ENCODE measurements at regions not wholly inside any gene's neighbourhood (a gene's known extent, or its start where the extent isn't known, plus 50 kb on each side); places are given as distances from the start of the nearest gene placed in this dataset.

DNA sequence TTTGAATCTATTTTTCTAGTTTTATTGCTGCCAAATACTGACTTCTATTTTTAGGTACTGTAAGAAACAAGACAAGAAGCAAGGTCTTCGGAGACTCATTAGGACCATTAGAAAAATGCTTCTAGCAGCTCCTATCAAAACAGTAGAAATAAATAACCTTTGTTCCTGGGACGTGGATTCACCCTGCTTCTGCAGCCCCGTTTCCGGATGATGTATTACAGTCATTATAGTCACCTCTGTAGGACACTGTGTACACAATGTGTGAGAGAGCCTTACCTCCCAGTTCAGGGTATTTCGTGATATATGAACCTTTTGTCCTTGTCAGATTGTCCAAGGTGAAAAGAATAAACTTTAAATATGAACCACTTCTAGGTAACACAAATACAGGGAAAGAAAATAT, 484.0 kb upstream of the TECRL start:
- H3K27me3 Mint-ChIP-seq (ENCODE audit: low read depth): no peaks in the 10 kb centered on the region
- ATAC-seq (no peak), DNase-seq (ENCODE audit: low spot score) (no peak)
- peaks cover 25% of the 10 kb centered on the region for H3K4me1 Mint-ChIP-seq
- CTCF ChIA-PET: no interaction called here
- no peaks in the 10 kb centered on the region for H3K9me3 Mint-ChIP-seq
- H3K36me3 Mint-ChIP-seq: no peaks in the 10 kb centered on the region
- no peak overlapping the region for H3K4me3 Mint-ChIP-seq
- TF ChIP-seq, protein P1, sequence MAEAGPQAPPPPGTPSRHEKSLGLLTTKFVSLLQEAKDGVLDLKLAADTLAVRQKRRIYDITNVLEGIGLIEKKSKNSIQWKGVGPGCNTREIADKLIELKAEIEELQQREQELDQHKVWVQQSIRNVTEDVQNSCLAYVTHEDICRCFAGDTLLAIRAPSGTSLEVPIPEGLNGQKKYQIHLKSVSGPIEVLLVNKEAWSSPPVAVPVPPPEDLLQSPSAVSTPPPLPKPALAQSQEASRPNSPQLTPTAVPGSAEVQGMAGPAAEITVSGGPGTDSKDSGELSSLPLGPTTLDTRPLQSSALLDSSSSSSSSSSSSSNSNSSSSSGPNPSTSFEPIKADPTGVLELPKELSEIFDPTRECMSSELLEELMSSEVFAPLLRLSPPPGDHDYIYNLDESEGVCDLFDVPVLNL (CRISPR knock-in tag; IDR thresholded peaks at IDR 0.05; ENCODE audit: borderline replicate concordance, low read depth): no peak
- TF ChIP-seq EMX1 (CRISPR knock-in tag; IDR thresholded peaks at IDR 0.05) (no peak), NR1H2 (CRISPR knock-in tag; IDR thresholded peaks at IDR 0.05) (no peak), SMAD4 (CRISPR knock-in tag; IDR thresholded peaks at IDR 0.05) (no peak), SMAD3 (CRISPR knock-in tag; IDR thresholded peaks at IDR 0.05; ENCODE audit: borderline replicate concordance) (no peak), JUN (CRISPR knock-in tag; IDR thresholded peaks at IDR 0.05) (no peak)
- TF ChIP-seq, protein P2, sequence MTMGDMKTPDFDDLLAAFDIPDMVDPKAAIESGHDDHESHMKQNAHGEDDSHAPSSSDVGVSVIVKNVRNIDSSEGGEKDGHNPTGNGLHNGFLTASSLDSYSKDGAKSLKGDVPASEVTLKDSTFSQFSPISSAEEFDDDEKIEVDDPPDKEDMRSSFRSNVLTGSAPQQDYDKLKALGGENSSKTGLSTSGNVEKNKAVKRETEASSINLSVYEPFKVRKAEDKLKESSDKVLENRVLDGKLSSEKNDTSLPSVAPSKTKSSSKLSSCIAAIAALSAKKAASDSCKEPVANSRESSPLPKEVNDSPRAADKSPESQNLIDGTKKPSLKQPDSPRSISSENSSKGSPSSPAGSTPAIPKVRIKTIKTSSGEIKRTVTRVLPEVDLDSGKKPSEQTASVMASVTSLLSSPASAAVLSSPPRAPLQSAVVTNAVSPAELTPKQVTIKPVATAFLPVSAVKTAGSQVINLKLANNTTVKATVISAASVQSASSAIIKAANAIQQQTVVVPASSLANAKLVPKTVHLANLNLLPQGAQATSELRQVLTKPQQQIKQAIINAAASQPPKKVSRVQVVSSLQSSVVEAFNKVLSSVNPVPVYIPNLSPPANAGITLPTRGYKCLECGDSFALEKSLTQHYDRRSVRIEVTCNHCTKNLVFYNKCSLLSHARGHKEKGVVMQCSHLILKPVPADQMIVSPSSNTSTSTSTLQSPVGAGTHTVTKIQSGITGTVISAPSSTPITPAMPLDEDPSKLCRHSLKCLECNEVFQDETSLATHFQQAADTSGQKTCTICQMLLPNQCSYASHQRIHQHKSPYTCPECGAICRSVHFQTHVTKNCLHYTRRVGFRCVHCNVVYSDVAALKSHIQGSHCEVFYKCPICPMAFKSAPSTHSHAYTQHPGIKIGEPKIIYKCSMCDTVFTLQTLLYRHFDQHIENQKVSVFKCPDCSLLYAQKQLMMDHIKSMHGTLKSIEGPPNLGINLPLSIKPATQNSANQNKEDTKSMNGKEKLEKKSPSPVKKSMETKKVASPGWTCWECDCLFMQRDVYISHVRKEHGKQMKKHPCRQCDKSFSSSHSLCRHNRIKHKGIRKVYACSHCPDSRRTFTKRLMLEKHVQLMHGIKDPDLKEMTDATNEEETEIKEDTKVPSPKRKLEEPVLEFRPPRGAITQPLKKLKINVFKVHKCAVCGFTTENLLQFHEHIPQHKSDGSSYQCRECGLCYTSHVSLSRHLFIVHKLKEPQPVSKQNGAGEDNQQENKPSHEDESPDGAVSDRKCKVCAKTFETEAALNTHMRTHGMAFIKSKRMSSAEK (CRISPR knock-in tag; IDR thresholded peaks at IDR 0.05; ENCODE audit: borderline replicate concordance): no peak
- H3K27ac Mint-ChIP-seq: no peak overlapping the region
- POLR2A ChIA-PET: no interaction called here

DNA sequence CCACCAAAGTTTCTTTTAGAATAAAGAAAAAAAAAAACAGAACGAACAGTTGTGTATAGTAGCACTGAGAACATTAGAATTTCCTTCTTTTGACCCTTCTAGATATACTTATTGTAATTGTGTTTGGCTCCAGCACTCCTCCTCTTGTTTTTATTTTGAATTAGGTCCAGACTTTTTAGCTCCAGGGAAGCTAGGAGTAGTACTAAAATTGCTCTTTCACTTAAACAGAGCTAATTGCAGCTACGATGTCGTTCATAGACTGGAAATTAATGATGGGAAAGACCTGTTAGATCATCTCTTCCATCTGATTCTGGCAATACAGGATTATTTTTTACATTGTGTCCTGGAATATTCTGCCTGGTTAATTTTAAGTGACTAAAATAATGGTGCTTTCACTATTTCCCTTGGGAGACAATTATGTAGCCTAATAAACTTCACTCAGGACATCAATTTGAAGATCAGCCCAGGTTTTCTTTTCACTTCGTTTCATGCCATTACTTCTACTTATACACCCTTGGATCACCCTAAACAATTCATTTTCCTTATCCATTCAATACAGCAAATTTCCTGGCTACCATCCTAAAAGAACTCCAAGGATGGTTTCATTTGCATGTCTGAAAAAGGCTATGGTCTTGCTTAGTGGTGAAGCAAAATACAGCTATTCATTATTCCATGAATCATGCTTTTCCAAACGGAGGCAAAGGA, 480.8 kb upstream of the TECRL start:
- Mint-ChIP-seq H3K27ac (peak overlapping the region; percentile 34; the same call in 1 of the 2 replicates), H3K9me3 (peaks cover 4% of the 10 kb centered on the region; the same call in 1 of the 2 replicates), H3K4me1 (peaks cover 21% of the 10 kb centered on the region), H3K27me3 (ENCODE audit: low read depth) (no peaks in the 10 kb centered on the region), H3K4me3 (no peak overlapping the region), H3K36me3 (no peaks in the 10 kb centered on the region; the same call in 1 of the 2 replicates)
- CTCF ChIA-PET: no interaction called here
- DNase-seq (ENCODE audit: low spot score) (no peak), ATAC-seq (no peak)
- no peak for TF ChIP-seq NR3C1 (CRISPR knock-in tag; conservative IDR thresholded peaks at IDR 0.05; ENCODE audit: low read depth)
- POLR2A ChIA-PET: no interaction called here

DNA sequence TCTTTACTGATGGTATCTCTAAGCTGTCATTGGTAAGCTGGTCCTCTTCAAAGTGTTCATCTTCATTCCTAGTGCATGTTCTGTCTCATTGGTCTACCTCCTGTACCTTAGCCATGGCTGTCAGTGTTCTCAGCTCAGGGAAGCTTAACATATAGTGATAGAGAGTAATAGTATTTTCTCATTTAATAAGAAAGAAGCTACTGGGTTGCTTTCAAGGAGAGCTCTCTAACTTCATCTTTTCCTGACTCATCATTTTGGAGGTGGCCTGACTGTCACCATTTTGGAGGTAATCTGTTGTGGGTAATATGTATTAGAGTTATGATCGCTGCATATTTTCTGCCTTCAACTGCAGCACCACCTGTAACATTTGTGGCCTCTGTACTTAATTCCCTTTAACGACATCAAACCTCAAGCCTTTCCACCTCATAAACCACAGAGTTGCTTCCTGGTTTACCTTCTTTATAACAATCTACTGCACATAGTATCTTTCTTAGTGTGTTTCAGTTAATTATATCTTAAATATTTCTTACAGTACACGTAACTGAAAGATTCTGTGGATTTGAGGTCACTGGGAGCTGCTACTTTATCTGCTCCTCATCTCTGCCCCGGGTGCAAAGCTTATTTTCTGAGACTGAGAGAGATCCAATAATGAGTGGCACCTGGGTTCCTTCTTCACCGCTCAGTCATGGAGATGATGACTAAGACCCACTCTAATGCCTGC, 474.0 kb upstream of the TECRL start:
- ATAC-seq: no peak
- no peak for DNase-seq (ENCODE audit: low spot score)
- no peaks in the 10 kb centered on the region for H3K27me3 Mint-ChIP-seq (ENCODE audit: low read depth)
- ChIA-PET POLR2A (no interaction called here), CTCF (no interaction called here)
- H3K4me1 Mint-ChIP-seq: peaks cover 4% of the 10 kb centered on the region; the same call in 1 of the 2 replicates
- TF ChIP-seq CREM (CRISPR knock-in tag; IDR thresholded peaks at IDR 0.05): no peak
- no peak for TF ChIP-seq ESRRA (CRISPR knock-in tag; IDR thresholded peaks at IDR 0.05; ENCODE audit: borderline replicate concordance)
- no peak for TF ChIP-seq EMX1 (CRISPR knock-in tag; IDR thresholded peaks at IDR 0.05)
- no peak for TF ChIP-seq IRF2 (CRISPR knock-in tag; IDR thresholded peaks at IDR 0.05; ENCODE audit: borderline replicate concordance, low read depth)
- TF ChIP-seq KAT7 (CRISPR knock-in tag; IDR thresholded peaks at IDR 0.05; ENCODE audit: borderline replicate concordance): no peak
- TF ChIP-seq ERG (CRISPR knock-in tag; IDR thresholded peaks at IDR 0.05): no peak
- TF ChIP-seq, protein P3, sequence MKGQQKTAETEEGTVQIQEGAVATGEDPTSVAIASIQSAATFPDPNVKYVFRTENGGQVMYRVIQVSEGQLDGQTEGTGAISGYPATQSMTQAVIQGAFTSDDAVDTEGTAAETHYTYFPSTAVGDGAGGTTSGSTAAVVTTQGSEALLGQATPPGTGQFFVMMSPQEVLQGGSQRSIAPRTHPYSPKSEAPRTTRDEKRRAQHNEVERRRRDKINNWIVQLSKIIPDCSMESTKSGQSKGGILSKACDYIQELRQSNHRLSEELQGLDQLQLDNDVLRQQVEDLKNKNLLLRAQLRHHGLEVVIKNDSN (CRISPR knock-in tag; IDR thresholded peaks at IDR 0.05): no peak
- no peak for TF ChIP-seq ZNF512 (CRISPR knock-in tag; IDR thresholded peaks at IDR 0.05; ENCODE audit: borderline replicate concordance)
- no peak for TF ChIP-seq ZNF396 (CRISPR knock-in tag; IDR thresholded peaks at IDR 0.05; ENCODE audit: borderline replicate concordance)
- TF ChIP-seq, protein P4, sequence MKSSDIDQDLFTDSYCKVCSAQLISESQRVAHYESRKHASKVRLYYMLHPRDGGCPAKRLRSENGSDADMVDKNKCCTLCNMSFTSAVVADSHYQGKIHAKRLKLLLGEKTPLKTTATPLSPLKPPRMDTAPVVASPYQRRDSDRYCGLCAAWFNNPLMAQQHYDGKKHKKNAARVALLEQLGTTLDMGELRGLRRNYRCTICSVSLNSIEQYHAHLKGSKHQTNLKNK (CRISPR knock-in tag; IDR thresholded peaks at IDR 0.05): no peak
- no peaks in the 10 kb centered on the region; the same call in 1 of the 2 replicates for H3K36me3 Mint-ChIP-seq
- peaks cover 4% of the 10 kb centered on the region; the same call in 1 of the 2 replicates for H3K9me3 Mint-ChIP-seq
- H3K4me3 Mint-ChIP-seq: no peak overlapping the region
- no peak overlapping the region for H3K27ac Mint-ChIP-seq
